SU-DHL-6 (cell line): ENCODE measurements at regions not wholly inside any gene's neighbourhood (a gene's known extent, or its start where the extent isn't known, plus 50 kb on each side); places are given as distances from the start of the nearest gene placed in this dataset.

ENCODE experiments used
- H2AFZ ChIP-seq: fragments of 200-600 bp; sonication (generic); 2 replicates; pipeline ENCODE4 v1.6.1; 2014; ENCODE audit warnings: low read depth, mild to moderate bottlenecking, moderate library complexity, mixed read lengths, antibody characterized with exemption, low read length; ENCODE audit not compliant: severe bottlenecking
- H3F3A ChIP-seq: fragments of 200-600 bp; shearing (Covaris generic); 2 replicates; pipeline ENCODE4 v1.6.0; 2016; ENCODE audit warnings: antibody characterized with exemption, mild to moderate bottlenecking; ENCODE audit not compliant: insufficient read depth
- H3K27ac ChIP-seq: fragments of 200-600 bp; sonication (generic); 2 replicates; pipeline ENCODE4 v1.5.1; 2016; ENCODE audit warnings: low read depth, mild to moderate bottlenecking, low read length, moderate library complexity, mixed read lengths
- H3K27me3 ChIP-seq: fragments of 200-600 bp; sonication (generic), shearing (Covaris generic); 2 replicates; pipeline ENCODE4 v1.6.0; 2014; ENCODE audit warnings: mild to moderate bottlenecking, low read length
- H3K36me3 ChIP-seq: fragments of 200-600 bp; sonication (generic); 2 replicates; pipeline ENCODE4 v1.6.1; 2014; ENCODE audit warnings: mild to moderate bottlenecking, low read length, mixed read lengths
- H3K4me2 ChIP-seq: fragments of 300-600, 200-600 bp; shearing (Covaris generic), sonication (generic); 2 replicates; pipeline ENCODE4 v1.6.0; 2014; ENCODE audit warnings: low read length, low read depth, mild to moderate bottlenecking; ENCODE audit not compliant: poor library complexity, severe bottlenecking
- H3K4me3 ChIP-seq: fragments of 200-600 bp; sonication (generic); 2 replicates; pipeline ENCODE4 v1.5.1; 2014; ENCODE audit warnings: antibody characterized with exemption, low read length, mild to moderate bottlenecking, mixed read lengths; ENCODE audit not compliant: insufficient read depth, poor library complexity, severe bottlenecking
- H3K79me2 ChIP-seq: fragments of 200-600 bp; sonication (generic); 2 replicates; pipeline ENCODE4 v1.6.1; 2014; ENCODE audit warnings: mild to moderate bottlenecking, low read length, moderate library complexity; ENCODE audit not compliant: insufficient read depth
- H3K9ac ChIP-seq: fragments of 200-600 bp; sonication (generic); 2 replicates; pipeline ENCODE4 v1.7.0; 2014; ENCODE audit warnings: mild to moderate bottlenecking, low read length
- H3K9me2 ChIP-seq: fragments of 200-600 bp; sonication (generic); replicated peaks from 2 replicates; pipeline ENCODE4 v1.6.1; 2014; ENCODE audit warnings: low read length; ENCODE audit not compliant: insufficient read depth
- H3K9me3 ChIP-seq: fragments of 200-600 bp; sonication (generic); 2 replicates; pipeline ENCODE4 v1.6.1; 2014; ENCODE audit warnings: low read length, mixed read lengths; ENCODE audit not compliant: insufficient read depth
- H4K20me1 ChIP-seq: fragments of 200-600 bp; sonication (generic); 2 replicates; pipeline ENCODE4 v1.6.1; 2014; ENCODE audit warnings: low read depth, mild to moderate bottlenecking, antibody characterized with exemption, low read length, moderate library complexity, mixed read lengths
- EZH2phosphoT487 ChIP-seq: fragments of 200-600 bp; sonication (generic), shearing (Covaris generic); conservative IDR thresholded peaks from 2 replicates; pipeline ENCODE4 v1.6.1; 2018; ENCODE audit warnings: mild to moderate bottlenecking, antibody characterized with exemption, low read length, moderate library complexity, mixed read lengths
- TF ChIP-seq, protein P1 (sequence below): fragments of 200-600 bp; sonication (generic); IDR thresholded peaks from one replicate; pipeline ENCODE4 v1.5.1; 2017; ENCODE audit warnings: antibody characterized with exemption, mild to moderate bottlenecking, low read length, moderate library complexity; ENCODE audit not compliant: insufficient read depth, poor library complexity, severe bottlenecking

DNA sequence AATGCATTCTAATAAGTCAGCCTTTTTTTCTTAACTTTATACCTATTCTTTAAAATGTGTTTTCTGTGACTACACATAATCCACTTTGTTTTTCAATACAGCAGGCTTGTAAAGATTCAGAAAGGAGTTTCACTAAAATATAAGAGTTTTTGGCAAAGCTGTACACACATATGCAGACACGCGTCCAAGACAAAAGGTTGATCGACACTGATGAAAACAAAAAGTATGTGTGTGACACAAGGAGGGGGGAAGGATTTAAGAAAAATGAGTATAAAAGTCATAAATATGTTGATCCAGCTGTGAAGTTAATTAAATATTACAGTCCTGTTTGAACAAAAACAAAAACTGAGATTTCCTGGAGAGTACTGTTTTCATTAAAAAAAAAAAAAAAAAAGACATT lies 294.5 kb upstream of the RARB start:
- Histone ChIP-seq H2AFZ (no peak overlapping the region), H4K20me1 (no peaks in the 10 kb centered on the region)

GRCh38 chr3:25137606-25138005 lies 290.5 kb upstream of the RARB start:
- Histone ChIP-seq H3K9ac (no peak overlapping the region), H3K36me3 (no peaks in the 10 kb centered on the region), H3K9me2 (no peaks in the 10 kb centered on the region), H3K27me3 (no peaks in the 10 kb centered on the region), H3K4me2 (no peak overlapping the region), H2AFZ (no peak overlapping the region), H3K4me3 (no peak overlapping the region), H3K79me2 (no peaks in the 10 kb centered on the region), H3K27ac (no peak overlapping the region), H3K9me3 (no peaks in the 10 kb centered on the region), H4K20me1 (no peaks in the 10 kb centered on the region), H3F3A (no peaks in the 10 kb centered on the region)
- TF ChIP-seq EZH2phosphoT487: no peak
- TF ChIP-seq, protein P1, sequence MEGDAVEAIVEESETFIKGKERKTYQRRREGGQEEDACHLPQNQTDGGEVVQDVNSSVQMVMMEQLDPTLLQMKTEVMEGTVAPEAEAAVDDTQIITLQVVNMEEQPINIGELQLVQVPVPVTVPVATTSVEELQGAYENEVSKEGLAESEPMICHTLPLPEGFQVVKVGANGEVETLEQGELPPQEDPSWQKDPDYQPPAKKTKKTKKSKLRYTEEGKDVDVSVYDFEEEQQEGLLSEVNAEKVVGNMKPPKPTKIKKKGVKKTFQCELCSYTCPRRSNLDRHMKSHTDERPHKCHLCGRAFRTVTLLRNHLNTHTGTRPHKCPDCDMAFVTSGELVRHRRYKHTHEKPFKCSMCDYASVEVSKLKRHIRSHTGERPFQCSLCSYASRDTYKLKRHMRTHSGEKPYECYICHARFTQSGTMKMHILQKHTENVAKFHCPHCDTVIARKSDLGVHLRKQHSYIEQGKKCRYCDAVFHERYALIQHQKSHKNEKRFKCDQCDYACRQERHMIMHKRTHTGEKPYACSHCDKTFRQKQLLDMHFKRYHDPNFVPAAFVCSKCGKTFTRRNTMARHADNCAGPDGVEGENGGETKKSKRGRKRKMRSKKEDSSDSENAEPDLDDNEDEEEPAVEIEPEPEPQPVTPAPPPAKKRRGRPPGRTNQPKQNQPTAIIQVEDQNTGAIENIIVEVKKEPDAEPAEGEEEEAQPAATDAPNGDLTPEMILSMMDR: no peak

More for the DNA sequence above, 294.5 kb upstream of the RARB start:
- no peaks in the 10 kb centered on the region for H3K79me2 ChIP-seq
- H3K36me3 ChIP-seq: no peaks in the 10 kb centered on the region
- H3K27me3 ChIP-seq: no peaks in the 10 kb centered on the region
- TF ChIP-seq, protein P1: no peak
- TF ChIP-seq EZH2phosphoT487: no peak
- H3K4me2 ChIP-seq: no peak overlapping the region
- no peak overlapping the region for H3K4me3 ChIP-seq
- H3K27ac ChIP-seq: no peak overlapping the region
- no peak overlapping the region for H3K9ac ChIP-seq
- no peaks in the 10 kb centered on the region for H3K9me2 ChIP-seq
- H3K9me3 ChIP-seq: no peaks in the 10 kb centered on the region
- no peaks in the 10 kb centered on the region for H3F3A ChIP-seq

- Histone ChIP-seq H3K4me2 (no peak overlapping the region), H3K27ac (no peak overlapping the region), H3K9me3 (no peaks in the 10 kb centered on the region), H3K9ac (no peak overlapping the region), H3K27me3 (no peaks in the 10 kb centered on the region), H3K4me3 (no peak overlapping the region), H3K79me2 (no peaks in the 10 kb centered on the region), H3F3A (no peaks in the 10 kb centered on the region), H3K36me3 (no peaks in the 10 kb centered on the region), H4K20me1 (no peaks in the 10 kb centered on the region), H3K9me2 (no peaks in the 10 kb centered on the region; the same call in 1 of the 2 replicates), H2AFZ (no peak overlapping the region)
- TF ChIP-seq, protein P1: no peak
- no peak for TF ChIP-seq EZH2phosphoT487
Measured at GRCh38 chr3:25139267-25139666, 288.8 kb upstream of the RARB start.
